ENCODE measurements at regions not wholly inside any gene's neighbourhood (a gene's known extent, or its start where the extent isn't known, plus 50 kb on each side); places are given as distances from the start of the nearest gene placed in this dataset.

GRCh38 chr6:165766026-165766425 lies 103.0 kb upstream of the PDE10A start:
- TF ChIP-seq POLR2AphosphoS5 (IDR thresholded peaks at IDR 0.05) (no peak), CTCF (IDR thresholded peaks at IDR 0.05) (no peak), POLR2A (IDR thresholded peaks at IDR 0.05; ENCODE audit: low read depth) (no peak)

All from esophagus muscularis mucosa (tissue), 3 donors.